ENCODE measurements at regions not wholly inside any gene's neighbourhood (a gene's known extent, or its start where the extent isn't known, plus 50 kb on each side); places are given as distances from the start of the nearest gene placed in this dataset.
"Not testable (repeated sequence)": the region's sequence is repeated elsewhere in the genome, so short reads cannot be mapped to it uniquely, and the experiment has no call there.

- DNase-seq: no peak
Observed at GRCh38 chr9:115495052-115495635, 377.2 kb upstream of the TNC start.

GRCh38 chr9:115495836-115496235 is 377.9 kb upstream of the TNC start:
- DNase-seq: no peak

GRCh38 chr9:115498303-115498702 is 380.3 kb upstream of the TNC start:
- no peak for DNase-seq

GRCh38 chr9:115507148-115507547 is 389.2 kb upstream of the TNC start:
- no peak for DNase-seq

- DNase-seq: no peak
Observed at GRCh38 chr9:115513148-115513547, 395.2 kb upstream of the TNC start.

GRCh38 chr9:115514454-115514853 is 396.5 kb upstream of the TNC start:
- DNase-seq: no peak

GRCh38 chr9:115517335-115518075 is 399.5 kb upstream of the TNC start:
- no peak for DNase-seq

- DNase-seq: no peak
Observed at GRCh38 chr9:115520646-115521045, 402.7 kb upstream of the TNC start.

- no peak for DNase-seq
Observed at GRCh38 chr9:115522912-115523311, 405.0 kb upstream of the TNC start.

GRCh38 chr9:115524453-115525059 is 406.6 kb upstream of the TNC start:
- no peak for DNase-seq

- DNase-seq: no peak
Observed at GRCh38 chr9:115525111-115526058, 407.4 kb upstream of the TNC start.

- DNase-seq: no peak
Observed at GRCh38 chr9:115531410-115532125, 413.6 kb upstream of the TNC start.

GRCh38 chr9:115533511-115533910 is 415.6 kb upstream of the TNC start:
- no peak for DNase-seq

- DNase-seq: no peak
Observed at GRCh38 chr9:115540091-115540490, 422.1 kb upstream of the TNC start.

- DNase-seq: no peak
Observed at GRCh38 chr9:115543511-115543910, 425.6 kb upstream of the TNC start.

- no peak for DNase-seq
Observed at GRCh38 chr9:115548609-115549260, 430.8 kb upstream of the TNC start.

- DNase-seq: no peak
Observed at GRCh38 chr9:115551396-115551795, 433.4 kb upstream of the TNC start.

- no peak for DNase-seq
Observed at GRCh38 chr9:115553060-115553773, 435.3 kb upstream of the TNC start.

- DNase-seq: no peak
Observed at GRCh38 chr9:115556432-115556831, 438.5 kb upstream of the TNC start.

- DNase-seq: no peak
Observed at GRCh38 chr9:115575147-115575546, 457.2 kb upstream of the TNC start.

- not testable (repeated sequence) for DNase-seq
Observed at GRCh38 chr9:115585458-115585857, 467.5 kb upstream of the TNC start.

Measured in activated naive CD4-positive, alpha-beta T cell treated with anti-CD3 and anti-CD28 coated beads, Interleukin-2, amount 50 U/mL, for 16 hours (primary cell).